Epithelial cell of proximal tubule (primary cell): ENCODE measurements at regions not wholly inside any gene's neighbourhood (a gene's known extent, or its start where the extent isn't known, plus 50 kb on each side); places are given as distances from the start of the nearest gene placed in this dataset.

Experiments used
- DNase-seq: peaks from one replicate; pipeline ENCODE4 v3.0.0-alpha.2; 2011; ENCODE audit warnings: low read depth
- H3K4me3 ChIP-seq: 2 replicates; pipeline ENCODE4 v1.5.1; 2011; ENCODE audit warnings: low read depth, mild to moderate bottlenecking, low read length
- TF ChIP-seq, protein P1 (sequence below): conservative IDR thresholded peaks from 2 replicates; pipeline ENCODE4 v1.5.1; 2012; ENCODE audit warnings: low read depth, mild to moderate bottlenecking, low read length

DNA sequence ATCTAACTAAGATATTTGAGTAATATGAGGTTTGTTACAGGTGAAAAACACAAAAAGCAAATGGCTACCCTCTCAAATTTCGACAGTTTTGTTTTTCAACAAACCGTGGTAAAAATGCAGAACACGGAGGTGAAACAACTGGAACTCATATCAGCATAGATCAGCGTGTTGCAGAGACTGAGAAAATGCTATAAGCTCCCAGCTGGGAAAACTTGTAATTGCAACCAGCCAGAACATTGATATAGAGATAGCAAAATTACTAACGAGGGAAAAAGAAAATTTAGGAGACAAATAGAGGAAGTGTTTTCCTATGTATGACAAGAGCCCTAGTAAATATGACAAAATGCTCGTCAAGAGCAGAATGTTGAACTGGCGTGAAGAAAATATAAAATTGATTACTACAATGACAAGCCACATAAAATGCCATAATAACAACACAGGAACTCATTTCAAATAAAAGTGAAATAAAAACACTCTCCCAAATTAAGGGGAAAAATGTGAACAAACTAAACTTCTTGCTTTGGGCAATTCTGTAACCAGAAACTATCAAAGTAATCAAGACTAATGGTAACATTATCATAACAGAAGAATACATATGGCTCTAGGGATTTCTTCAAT, 1989.8 kb downstream of the EFNA5 start:
- H3K4me3 ChIP-seq = no peak overlapping the region
- DNase-seq = no peak
- TF ChIP-seq, protein P1, sequence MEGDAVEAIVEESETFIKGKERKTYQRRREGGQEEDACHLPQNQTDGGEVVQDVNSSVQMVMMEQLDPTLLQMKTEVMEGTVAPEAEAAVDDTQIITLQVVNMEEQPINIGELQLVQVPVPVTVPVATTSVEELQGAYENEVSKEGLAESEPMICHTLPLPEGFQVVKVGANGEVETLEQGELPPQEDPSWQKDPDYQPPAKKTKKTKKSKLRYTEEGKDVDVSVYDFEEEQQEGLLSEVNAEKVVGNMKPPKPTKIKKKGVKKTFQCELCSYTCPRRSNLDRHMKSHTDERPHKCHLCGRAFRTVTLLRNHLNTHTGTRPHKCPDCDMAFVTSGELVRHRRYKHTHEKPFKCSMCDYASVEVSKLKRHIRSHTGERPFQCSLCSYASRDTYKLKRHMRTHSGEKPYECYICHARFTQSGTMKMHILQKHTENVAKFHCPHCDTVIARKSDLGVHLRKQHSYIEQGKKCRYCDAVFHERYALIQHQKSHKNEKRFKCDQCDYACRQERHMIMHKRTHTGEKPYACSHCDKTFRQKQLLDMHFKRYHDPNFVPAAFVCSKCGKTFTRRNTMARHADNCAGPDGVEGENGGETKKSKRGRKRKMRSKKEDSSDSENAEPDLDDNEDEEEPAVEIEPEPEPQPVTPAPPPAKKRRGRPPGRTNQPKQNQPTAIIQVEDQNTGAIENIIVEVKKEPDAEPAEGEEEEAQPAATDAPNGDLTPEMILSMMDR = no peak

DNA sequence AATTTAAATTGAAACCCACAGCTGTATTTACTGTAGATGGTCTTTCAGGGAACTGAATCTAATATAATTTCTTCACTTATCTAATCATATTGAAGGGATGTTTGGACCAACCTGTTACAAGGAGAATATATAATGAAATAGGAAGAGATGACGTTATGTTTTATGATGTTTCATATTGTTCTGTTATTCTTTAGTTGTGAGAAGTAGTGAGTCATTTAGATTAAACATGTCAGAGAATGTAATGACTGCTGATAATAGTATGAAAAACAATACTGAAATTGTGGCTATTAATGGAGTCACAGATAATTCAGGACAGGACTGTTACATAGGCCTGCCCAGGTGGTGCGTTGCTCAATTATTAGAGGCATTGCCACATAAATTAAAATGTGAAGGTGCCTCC, 1993.4 kb downstream of the EFNA5 start:
- no peak overlapping the region for H3K4me3 ChIP-seq
- TF ChIP-seq, protein P1 = no peak
- DNase-seq = no peak

DNA sequence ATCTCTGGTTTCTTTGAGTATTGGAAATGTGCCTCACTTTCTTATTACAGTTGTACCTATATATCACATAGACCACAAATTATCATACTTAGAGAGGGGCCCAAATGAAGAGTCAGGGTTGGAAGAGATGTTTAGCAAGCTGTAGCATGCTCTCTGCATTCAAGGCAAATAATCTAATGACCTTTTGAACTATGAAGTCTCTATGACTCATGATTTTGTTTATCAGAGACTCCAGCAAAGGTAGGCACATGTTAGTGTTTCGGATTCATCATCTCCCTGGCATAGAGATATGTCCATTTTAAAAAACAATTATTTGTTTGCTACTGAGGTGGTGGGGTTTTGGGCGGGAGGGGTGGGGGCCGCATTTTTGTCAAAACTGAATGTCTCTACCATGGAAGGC, 2000.1 kb downstream of the EFNA5 start:
- no peak overlapping the region for H3K4me3 ChIP-seq
- TF ChIP-seq, protein P1 = no peak
- DNase-seq = no peak

DNA sequence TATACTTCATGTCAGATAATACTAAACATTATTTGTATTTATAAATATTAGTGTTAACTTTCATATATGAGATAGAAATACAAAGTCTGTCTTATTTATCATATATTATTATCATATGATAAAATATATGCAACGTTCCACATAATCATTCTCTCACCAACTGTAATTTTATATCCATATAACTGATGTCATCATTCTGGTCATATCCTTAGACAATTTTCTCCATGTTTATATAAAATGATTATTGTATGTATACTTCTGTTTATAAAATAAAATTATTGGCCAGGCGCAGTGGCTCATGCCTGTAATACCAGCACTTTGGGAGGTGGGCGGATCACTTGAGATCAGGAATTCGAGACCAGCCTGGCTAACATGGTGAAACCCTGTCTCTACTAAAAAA, 2007.1 kb downstream of the EFNA5 start:
- TF ChIP-seq, protein P1 = no peak
- no peak for DNase-seq
- no peak overlapping the region for H3K4me3 ChIP-seq

DNA sequence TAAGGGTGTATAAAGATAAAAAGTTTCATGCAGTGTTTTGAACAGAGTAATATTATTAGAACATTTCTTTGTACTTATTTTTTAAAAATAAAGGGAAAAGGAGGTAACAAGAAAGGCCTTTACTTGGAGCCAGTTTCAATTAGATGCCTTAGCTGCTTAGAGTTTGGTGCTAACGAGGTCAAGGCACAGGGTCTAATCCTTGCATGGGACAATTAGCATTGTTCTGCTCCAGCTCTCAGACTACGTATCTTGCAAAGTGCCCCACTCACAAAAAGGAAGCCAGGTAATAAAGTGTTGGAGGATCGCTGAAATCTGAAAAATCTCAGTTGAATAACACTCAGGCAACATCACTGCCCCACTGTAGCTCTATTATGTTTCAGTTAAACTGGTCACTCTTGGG, 2011.3 kb downstream of the EFNA5 start:
- DNase-seq = no peak
- TF ChIP-seq, protein P1 = no peak
- no peak overlapping the region for H3K4me3 ChIP-seq

DNA sequence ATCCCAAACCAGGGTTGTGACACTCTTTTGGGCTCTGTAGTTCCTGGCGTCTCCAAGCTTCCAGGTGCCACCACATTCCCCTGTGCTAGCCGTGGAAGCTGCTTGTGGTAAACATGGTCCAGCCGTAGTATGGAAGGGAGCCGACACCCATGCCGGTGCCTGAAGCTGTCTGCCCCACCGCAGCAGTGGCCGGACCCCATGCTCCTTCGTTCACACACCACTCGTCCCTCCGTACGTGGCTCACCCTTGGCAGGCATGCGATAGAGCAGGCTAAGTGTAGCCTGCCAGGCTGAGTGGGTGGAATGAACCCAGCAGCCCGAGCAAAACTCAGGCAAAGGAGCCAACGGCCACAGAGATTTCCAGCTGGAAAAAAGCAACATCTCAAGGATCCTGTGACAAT, 2030.4 kb downstream of the EFNA5 start:
- no peak for DNase-seq
- no peak overlapping the region for H3K4me3 ChIP-seq
- TF ChIP-seq, protein P1 = no peak

DNA sequence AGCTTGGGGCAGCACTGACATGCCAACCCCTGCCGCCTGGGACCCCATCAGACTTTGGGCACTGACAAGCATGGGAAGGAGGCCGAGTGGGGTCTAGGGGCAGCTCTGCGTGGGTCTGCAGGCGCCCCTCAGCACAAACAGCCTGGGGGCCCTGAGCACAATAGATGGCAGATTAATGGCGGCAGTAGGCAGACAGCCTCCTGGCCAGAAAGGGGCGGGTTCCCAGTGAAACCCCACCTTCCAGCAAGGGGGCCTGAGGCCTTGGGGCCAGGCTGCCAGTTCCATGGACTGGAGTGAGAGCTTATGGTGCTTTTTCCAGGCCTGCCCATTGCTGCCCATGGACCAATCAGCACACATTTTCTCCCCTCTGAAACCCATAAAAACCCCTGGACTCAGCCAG, 2031.2 kb downstream of the EFNA5 start:
- TF ChIP-seq, protein P1 = no peak
- H3K4me3 ChIP-seq = no peak overlapping the region
- no peak for DNase-seq
